DMS 273 treated with DMSO at 0.1 percent for 48 hours (cell line): ENCODE measurements at regions not wholly inside any gene's neighbourhood (a gene's known extent, or its start where the extent isn't known, plus 50 kb on each side); places are given as distances from the start of the nearest gene placed in this dataset.
"Not testable (repeated sequence)": the region's sequence is repeated elsewhere in the genome, so short reads cannot be mapped to it uniquely, and the experiment has no call there.

Source experiments
- DNase-seq: peaks from one replicate; lab custom pipeline; 2025; lab: John Stamatoyannopoulos, UW

DNA sequence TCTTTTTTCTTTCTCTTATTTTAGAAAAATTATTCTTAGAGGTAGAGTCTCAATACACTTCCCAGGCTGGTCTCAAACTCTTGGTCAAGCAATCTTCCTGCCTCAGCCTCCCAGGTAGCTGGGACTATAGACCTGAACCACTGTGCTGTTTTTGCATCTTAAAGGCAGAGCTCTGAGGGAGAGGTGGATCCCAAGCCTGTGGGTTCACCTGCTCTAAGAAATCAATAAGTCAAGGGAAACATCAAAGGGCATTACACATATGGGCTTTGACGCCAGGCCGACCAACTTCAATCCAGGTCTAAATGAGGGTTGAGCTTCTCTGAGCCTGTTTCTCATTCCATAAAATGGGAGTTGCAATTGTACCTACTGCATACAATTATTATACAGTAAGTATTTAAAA lies 223.9 kb downstream of the LY86 start:
- no peak for DNase-seq

DNA sequence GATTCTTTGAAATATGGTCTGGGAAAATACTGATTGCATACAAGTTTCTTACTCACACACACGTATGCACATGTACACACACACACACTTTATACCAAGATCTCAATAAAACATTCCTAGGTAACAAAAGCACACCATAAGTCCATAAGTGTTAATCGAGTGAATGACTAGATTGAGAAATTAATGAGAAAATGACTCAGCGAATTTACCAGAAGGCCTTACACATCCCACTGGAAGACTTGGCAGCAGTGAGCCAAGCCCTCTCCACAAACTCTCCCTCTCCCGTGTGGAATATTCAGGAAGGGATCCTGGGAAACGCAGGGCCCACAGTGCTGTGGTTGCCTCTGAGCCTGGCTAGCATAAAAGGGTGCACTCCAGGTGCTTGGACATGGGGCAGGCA lies 227.2 kb downstream of the LY86 start:
- no peak for DNase-seq

GRCh38 chr6:6816716-6817115 lies 228.2 kb downstream of the LY86 start:
- DNase-seq, result no peak

DNA sequence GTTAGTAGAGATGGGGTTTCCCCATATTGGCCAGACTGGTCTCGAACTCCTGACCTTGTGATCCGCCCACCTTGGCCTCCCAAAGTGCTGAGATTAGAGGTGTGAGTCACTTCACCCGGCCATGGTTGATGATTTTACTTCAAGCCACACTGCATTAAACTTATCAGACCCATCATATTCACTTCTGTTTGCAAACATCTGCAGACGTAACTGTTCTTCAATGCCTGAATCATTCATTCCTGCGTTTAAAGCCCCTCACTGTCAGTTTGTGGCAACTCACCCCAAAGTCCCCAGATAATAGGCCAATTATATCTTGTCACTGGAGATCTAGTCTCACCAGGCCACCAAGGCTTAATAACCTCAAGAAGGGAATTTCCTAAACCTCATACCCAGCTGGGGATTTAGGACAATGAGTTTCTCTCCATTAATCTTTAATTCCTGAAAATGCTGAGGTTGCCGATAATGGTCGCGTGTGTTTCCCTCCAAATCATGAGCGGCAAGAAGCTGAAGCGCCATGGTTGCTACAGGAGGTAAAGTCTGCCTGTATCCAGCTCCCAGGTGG lies 229.6 kb downstream of the LY86 start:
- DNase-seq, result no peak

GRCh38 chr6:6820641-6821238 lies 232.2 kb downstream of the LY86 start:
- no peak for DNase-seq

DNA sequence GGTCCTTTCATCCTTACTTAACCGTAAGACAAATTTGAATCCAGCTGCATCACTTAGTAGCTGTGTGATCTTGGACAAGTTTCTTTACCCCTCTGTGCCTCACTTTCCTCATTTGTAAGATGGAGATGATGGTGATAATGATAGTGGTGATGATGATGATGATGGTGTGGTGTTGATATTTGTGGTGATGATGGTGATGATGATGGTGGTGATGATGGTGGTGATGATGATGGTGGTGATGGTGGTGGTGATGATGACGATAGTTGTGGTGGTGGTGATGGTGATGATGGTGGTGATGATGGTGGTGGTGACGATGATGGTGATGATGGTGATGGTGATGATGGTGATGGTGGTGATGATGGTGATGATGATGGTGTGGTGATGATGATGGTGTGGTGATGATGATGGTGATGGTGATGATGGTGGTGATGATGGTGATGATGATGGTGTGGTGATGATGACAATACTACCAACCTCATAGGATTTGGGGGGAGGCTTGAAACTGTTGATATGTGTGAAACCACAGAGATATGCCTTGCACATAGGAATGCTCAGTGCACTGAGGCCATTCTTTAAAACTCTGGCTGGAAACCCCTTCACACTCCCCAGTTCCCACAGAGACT lies 233.2 kb downstream of the LY86 start:
- DNase-seq, result no peak

DNA sequence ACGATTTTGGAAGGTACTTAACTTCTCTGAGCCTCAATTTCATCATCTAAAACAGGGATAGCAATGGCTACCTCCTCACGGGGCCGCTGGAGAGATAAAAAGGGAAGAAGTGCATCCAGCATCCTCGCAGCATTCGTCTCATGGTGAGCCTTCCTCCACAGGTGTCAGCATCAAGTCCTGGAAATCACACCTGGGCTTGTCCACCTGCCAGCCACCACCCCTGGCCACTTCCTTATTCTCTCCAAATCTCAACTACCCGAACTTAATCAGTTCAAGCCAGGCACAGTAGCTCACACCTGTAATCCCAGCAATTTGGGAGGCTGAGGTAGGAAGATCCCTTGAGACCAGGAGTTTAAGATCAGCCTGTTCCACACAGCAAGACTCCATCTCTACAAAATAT lies 234.5 kb downstream of the LY86 start:
- DNase-seq, result no peak

- no peak for DNase-seq
Measured at GRCh38 chr6:6823568-6824224, 235.2 kb downstream of the LY86 start.

DNA sequence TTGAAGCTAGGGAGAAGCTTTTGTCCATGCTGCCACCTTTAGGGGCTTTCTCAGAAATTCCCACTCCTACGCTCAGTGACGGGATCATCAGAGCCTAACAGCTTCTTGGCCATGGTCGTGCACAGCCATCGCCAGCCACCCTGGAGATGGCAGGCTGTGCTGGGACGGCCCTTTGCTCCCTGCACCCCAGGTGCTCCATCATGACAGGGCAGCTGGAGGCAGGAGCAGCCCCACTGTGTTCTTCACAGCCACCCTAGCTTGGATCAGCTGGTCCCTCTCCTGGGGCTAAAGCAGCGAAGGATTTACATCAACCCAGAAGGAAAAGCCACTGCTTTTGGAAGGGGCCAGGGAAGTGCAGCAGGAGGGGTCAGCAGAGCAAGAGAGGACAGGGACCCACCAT lies 235.9 kb downstream of the LY86 start:
- no peak for DNase-seq

DNA sequence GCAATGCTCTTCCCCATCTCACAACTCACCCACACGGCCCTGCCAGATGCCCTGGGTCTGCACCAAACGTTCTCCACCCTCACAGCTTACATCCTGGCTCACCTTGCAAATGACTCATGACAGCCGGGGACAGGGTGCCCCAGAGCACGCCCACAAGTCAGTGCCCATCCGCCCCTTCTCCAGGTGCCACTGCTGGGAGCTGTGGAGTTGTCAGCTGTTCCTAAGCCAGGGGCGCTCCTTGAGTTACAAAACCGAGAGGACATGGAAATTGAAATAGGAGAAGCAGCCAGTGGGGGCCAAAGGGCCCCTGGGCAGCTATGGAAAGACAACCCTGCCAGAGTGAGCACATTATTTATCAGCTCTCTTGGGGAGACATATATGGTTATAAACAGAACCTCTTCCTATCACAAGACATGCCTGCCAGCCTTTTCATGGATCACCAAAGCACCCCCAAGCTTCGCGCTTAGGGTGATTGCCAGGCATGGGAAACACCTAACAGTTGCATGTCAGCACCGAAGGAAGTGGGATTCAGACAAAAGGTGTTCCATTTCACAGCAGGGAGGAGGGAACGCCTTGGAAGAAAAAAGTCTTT lies 236.8 kb downstream of the LY86 start:
- DNase-seq, result no peak

- DNase-seq, result no peak
Measured at GRCh38 chr6:6826095-6826901, 237.8 kb downstream of the LY86 start.

GRCh38 chr6:6826961-6827360 lies 238.4 kb downstream of the LY86 start:
- DNase-seq, result no peak

- no peak for DNase-seq
Measured at GRCh38 chr6:6829872-6830685, 241.6 kb downstream of the LY86 start.

DNA sequence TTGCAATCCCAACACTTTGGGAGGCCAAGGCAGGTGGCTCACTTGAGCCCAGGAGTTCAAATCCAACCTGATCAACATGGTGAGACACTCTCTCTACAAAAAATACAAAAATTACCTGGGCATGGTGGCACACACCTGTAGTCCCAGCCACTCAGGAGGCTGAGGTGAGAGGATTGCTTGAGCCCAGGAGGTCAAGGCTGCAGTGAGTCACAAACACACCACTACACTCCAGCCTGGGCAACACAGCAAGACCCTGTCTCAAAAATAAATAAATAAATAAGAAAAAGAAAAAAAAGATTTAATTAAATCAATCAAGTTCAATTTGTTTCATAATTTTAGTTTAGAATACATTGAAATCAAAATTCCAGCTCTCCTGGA lies 242.2 kb downstream of the LY86 start:
- not testable (repeated sequence) for DNase-seq

- DNase-seq, result no peak
Measured at GRCh38 chr6:6832439-6832838, 243.9 kb downstream of the LY86 start.

DNA sequence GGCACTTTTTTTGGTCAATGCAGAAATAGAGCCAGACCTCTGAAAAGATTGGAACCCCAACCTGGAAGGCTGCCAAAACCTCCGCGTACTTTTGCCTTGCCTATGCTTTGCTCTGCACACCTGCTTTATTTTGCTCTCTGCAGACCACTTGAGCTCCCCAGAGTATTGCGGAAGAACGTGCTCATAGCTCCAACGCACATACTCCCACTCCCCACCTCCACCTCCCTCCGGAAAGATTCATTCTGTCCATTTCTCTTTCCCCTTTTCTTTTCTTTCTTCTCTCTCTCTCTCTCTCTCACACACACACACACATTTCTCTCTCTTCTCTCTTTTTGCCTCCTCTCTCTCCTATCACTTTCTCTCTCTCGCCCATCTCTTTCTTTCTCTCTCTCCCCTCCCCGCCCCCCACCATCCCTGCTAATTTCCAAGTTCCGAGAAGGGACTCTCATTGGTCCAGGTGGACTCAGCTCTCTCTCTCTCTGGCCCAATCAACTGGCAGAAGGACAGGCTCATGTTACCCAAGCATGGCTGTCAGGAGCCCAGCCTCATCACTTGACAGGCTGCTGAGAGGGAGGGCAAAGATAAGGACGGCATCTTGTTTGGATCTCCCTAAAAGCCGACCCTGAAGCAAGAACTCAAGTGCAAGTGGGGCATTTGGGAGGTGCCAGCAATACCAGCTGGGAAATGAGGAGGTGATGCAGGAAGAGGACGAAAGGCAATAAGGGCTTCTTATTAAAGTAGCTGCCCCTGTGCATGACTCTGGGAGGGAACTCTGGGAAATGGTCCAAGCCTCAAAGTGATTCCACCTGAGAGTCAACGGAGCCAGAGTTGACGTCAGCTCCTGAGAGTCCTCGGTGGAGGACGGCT lies 246.1 kb downstream of the LY86 start:
- peak; percentile 2 for DNase-seq

GRCh38 chr6:6835223-6835503 lies 246.6 kb downstream of the LY86 start:
- no peak for DNase-seq

DNA sequence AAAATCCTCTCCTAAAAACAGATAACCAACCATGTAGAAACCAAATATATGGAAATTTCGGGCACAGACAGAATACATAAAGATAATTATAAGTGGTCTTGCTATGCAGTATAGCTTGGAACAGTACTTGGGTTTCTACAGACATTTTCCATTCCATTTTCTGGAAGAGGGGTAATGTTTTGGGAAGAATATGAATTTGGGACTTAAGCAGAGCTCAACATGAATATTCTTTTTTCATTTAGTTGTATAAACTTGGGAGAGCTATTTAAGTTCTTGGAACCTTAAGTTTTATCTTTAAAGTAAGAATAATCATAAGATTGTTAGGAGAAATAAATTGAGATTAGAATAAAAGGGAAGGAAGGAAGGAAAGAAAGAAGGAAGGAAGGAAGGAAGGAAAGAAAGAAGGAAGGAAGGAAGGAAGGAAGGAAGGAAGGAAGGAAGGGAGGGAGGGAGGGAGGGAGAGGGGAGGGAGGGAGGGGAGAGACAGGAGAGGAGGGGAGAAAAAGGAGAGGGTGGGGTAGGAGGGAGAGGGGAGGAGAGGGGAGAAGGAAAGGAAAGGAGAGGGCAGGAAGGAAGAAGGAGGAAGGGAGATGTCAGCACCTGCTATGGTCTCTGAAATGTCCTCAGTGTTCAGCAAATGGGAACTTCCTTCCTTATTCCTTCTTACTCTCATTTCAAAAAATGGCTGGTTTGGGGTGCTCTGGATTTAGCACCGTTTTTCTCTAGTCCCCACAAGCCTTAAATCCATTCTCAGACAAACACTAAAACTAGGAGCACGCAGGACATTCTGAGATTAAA lies 248.3 kb downstream of the LY86 start:
- no peak for DNase-seq

GRCh38 chr6:6837541-6838080 lies 249.1 kb downstream of the LY86 start:
- no peak for DNase-seq
